ENCODE measurements at regions not wholly inside any gene's neighbourhood (a gene's known extent, or its start where the extent isn't known, plus 50 kb on each side); places are given as distances from the start of the nearest gene placed in this dataset.
"Not testable (repeated sequence)": the region's sequence is repeated elsewhere in the genome, so short reads cannot be mapped to it uniquely, and the experiment has no call there.

GRCh38 chr14:92248696-92249095 is 74.3 kb upstream of the SLC24A4 start:
- no peak overlapping the region for H2BK5ac ChIP-seq (ENCODE audit: insufficient read length, low read length)
- H4K91ac ChIP-seq (ENCODE audit: insufficient read length, low read depth, low read length) = no peak overlapping the region
- peaks cover 3% of the 10 kb centered on the region; the same call in 1 of the 2 replicates for H3K4me1 ChIP-seq (ENCODE audit: insufficient read depth, low read length)
- no peak overlapping the region for H3K23ac ChIP-seq (ENCODE audit: insufficient read length, low read depth, low read length)
- H2BK120ac ChIP-seq (ENCODE audit: low read depth, low read length, poor library complexity, severe bottlenecking) = no peak overlapping the region
- no peak for DNase-seq
- no peaks in the 10 kb centered on the region for H4K20me1 ChIP-seq (ENCODE audit: control insufficient read depth, insufficient read depth, insufficient read length)
- no peaks in the 10 kb centered on the region for H3K23me2 ChIP-seq (ENCODE audit: insufficient read length, low read depth, low read length, poor library complexity, severe bottlenecking)
- no peak overlapping the region for H2BK15ac ChIP-seq (ENCODE audit: low read depth, low read length)
- H3K14ac ChIP-seq (ENCODE audit: insufficient read depth, low read length) = no peak overlapping the region
- H2AK5ac ChIP-seq (ENCODE audit: insufficient read length, low read length) = no peak overlapping the region
- H4K8ac ChIP-seq (replicated peaks; ENCODE audit: insufficient read length, low read depth, low read length) = no peak overlapping the region
- H3K9ac ChIP-seq (ENCODE audit: extremely low read depth, insufficient read length, low read length) = no peak overlapping the region
- H3K27ac Mint-ChIP-seq = no peak overlapping the region
- peaks cover 32 to 33% of the 10 kb centered on the region in 2 experiments for H3K9me3 Mint-ChIP-seq
- H3K18ac ChIP-seq (ENCODE audit: insufficient read length, low read depth, low read length) = no peak overlapping the region
- no CpG with 5 or more reads among the region's 3 CpGs for WGBS (ENCODE audit: extremely low coverage, insufficient read length, low lambda C conversion rate)
- H3K36me3 Mint-ChIP-seq (ENCODE audit: insufficient read depth in 1 of 3, low read depth in 3 of 3) = peaks cover 10 to 27% (median 20%) of the 10 kb centered on the region in 3 experiments
- H3K27ac ChIP-seq (ENCODE audit: insufficient read length, low read depth, low read length) = no peak overlapping the region
- no peak overlapping the region for H3K56ac ChIP-seq (ENCODE audit: insufficient read length, low read depth, low read length)
- no peak overlapping the region for H3K4me2 ChIP-seq (ENCODE audit: insufficient read depth, insufficient read length, low read length)
- H3K27me3 ChIP-seq (ENCODE audit: insufficient read depth, low read length) = no peaks in the 10 kb centered on the region
- H3K4me1 Mint-ChIP-seq = peaks cover 17% of the 10 kb centered on the region in 2 experiments
- no peak overlapping the region for H4K5ac ChIP-seq (ENCODE audit: insufficient read length, low read depth, low read length)
- H3K27me3 Mint-ChIP-seq (ENCODE audit: low read depth) = peaks cover 32% of the 10 kb centered on the region
- no peak overlapping the region for H2BK12ac ChIP-seq (ENCODE audit: insufficient read length, low read depth, low read length)
- no peak overlapping the region for H2BK20ac ChIP-seq (ENCODE audit: low read depth, low read length, poor library complexity, severe bottlenecking)
- no peak overlapping the region for H2AFZ ChIP-seq (ENCODE audit: low read length)
- no peak overlapping the region for H3K4me3 Mint-ChIP-seq
- no peaks in the 10 kb centered on the region for H3K79me1 ChIP-seq (ENCODE audit: insufficient read depth, low read depth, low read length, poor library complexity, severe bottlenecking)
- no peak overlapping the region for H3T11ph ChIP-seq (ENCODE audit: low read length)
- no peaks in the 10 kb centered on the region for H3K79me2 ChIP-seq (ENCODE audit: insufficient read depth, low read length)
- H3K9me3 ChIP-seq (ENCODE audit: control insufficient read depth, low read depth, low read length) = peaks cover 19% of the 10 kb centered on the region
- H3K4ac ChIP-seq (ENCODE audit: low read depth, low read length) = no peak overlapping the region
- TF ChIP-seq CTCF (conservative IDR thresholded peaks at IDR 0.05) = no peak

GRCh38 chr14:92250366-92250765 is 72.6 kb upstream of the SLC24A4 start:
- not testable (repeated sequence) for H4K8ac ChIP-seq (replicated peaks; ENCODE audit: insufficient read length, low read depth, low read length); H3K4me3 Mint-ChIP-seq; H4K20me1 ChIP-seq (ENCODE audit: control insufficient read depth, insufficient read depth, insufficient read length); H2BK15ac ChIP-seq (ENCODE audit: low read depth, low read length); H2BK12ac ChIP-seq (ENCODE audit: insufficient read length, low read depth, low read length); H2AFZ ChIP-seq (ENCODE audit: low read length); H4K91ac ChIP-seq (ENCODE audit: insufficient read length, low read depth, low read length); H3K27me3 ChIP-seq (ENCODE audit: insufficient read depth, low read length); H3K4me2 ChIP-seq (ENCODE audit: insufficient read depth, insufficient read length, low read length); H3K56ac ChIP-seq (ENCODE audit: insufficient read length, low read depth, low read length); H2BK20ac ChIP-seq (ENCODE audit: low read depth, low read length, poor library complexity, severe bottlenecking); DNase-seq; H4K5ac ChIP-seq (ENCODE audit: insufficient read length, low read depth, low read length); H2AK5ac ChIP-seq (ENCODE audit: insufficient read length, low read length); H3K79me1 ChIP-seq (ENCODE audit: insufficient read depth, low read depth, low read length, poor library complexity, severe bottlenecking); H3T11ph ChIP-seq (ENCODE audit: low read length); H3K27ac ChIP-seq (ENCODE audit: insufficient read length, low read depth, low read length); H3K4me1 ChIP-seq (ENCODE audit: insufficient read depth, low read length); H3K23me2 ChIP-seq (ENCODE audit: insufficient read length, low read depth, low read length, poor library complexity, severe bottlenecking); H3K4ac ChIP-seq (ENCODE audit: low read depth, low read length); H2BK120ac ChIP-seq (ENCODE audit: low read depth, low read length, poor library complexity, severe bottlenecking); H3K9me3 ChIP-seq (ENCODE audit: control insufficient read depth, low read depth, low read length); H2BK5ac ChIP-seq (ENCODE audit: insufficient read length, low read length); H3K23ac ChIP-seq (ENCODE audit: insufficient read length, low read depth, low read length); H3K27ac Mint-ChIP-seq; H3K14ac ChIP-seq (ENCODE audit: insufficient read depth, low read length); H3K79me2 ChIP-seq (ENCODE audit: insufficient read depth, low read length); H3K9ac ChIP-seq (ENCODE audit: extremely low read depth, insufficient read length, low read length); H3K18ac ChIP-seq (ENCODE audit: insufficient read length, low read depth, low read length)
- WGBS (ENCODE audit: extremely low coverage, insufficient read length, low lambda C conversion rate) = no CpG with 5 or more reads among the region's 8 CpGs
- peaks cover 30 to 31% of the 10 kb centered on the region in 2 experiments for H3K4me1 Mint-ChIP-seq
- peaks cover 4 to 15% (median 6%) of the 10 kb centered on the region in 3 experiments for H3K36me3 Mint-ChIP-seq (ENCODE audit: insufficient read depth in 1 of 3, low read depth in 3 of 3)
- H3K27me3 Mint-ChIP-seq (ENCODE audit: low read depth) = peaks cover 48% of the 10 kb centered on the region
- H3K9me3 Mint-ChIP-seq = peaks cover 15 to 16% of the 10 kb centered on the region in 2 experiments

Measured in H9 (cell line).